ENCODE measurements at regions not wholly inside any gene's neighbourhood (a gene's known extent, or its start where the extent isn't known, plus 50 kb on each side); places are given as distances from the start of the nearest gene placed in this dataset.

DNA sequence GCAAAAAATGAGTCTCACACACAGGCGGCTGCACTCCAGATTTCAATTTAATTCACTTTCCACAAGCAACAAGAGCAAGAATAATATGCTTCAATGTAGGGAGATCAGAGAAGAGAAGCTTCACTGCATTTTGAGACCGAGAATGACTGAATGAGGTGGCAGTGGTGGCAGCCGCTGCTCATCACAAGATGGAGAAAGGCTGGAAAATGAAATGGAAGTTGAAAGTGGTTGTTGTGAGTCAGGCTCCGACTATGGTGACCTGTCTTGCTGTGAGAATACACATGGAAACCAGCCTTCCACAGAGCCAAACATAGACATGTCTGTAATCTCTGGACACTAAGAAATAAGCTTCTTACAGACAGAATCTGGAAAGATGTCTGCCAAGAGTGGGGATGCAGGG, 499.6 kb upstream of the LRRN3 start:
- TF ChIP-seq, protein P1, sequence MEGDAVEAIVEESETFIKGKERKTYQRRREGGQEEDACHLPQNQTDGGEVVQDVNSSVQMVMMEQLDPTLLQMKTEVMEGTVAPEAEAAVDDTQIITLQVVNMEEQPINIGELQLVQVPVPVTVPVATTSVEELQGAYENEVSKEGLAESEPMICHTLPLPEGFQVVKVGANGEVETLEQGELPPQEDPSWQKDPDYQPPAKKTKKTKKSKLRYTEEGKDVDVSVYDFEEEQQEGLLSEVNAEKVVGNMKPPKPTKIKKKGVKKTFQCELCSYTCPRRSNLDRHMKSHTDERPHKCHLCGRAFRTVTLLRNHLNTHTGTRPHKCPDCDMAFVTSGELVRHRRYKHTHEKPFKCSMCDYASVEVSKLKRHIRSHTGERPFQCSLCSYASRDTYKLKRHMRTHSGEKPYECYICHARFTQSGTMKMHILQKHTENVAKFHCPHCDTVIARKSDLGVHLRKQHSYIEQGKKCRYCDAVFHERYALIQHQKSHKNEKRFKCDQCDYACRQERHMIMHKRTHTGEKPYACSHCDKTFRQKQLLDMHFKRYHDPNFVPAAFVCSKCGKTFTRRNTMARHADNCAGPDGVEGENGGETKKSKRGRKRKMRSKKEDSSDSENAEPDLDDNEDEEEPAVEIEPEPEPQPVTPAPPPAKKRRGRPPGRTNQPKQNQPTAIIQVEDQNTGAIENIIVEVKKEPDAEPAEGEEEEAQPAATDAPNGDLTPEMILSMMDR (IDR thresholded peaks at IDR 0.05; ENCODE audit: low read depth, low read length, poor library complexity, severe bottlenecking) = no peak
- no peak for TF ChIP-seq EZH2phosphoT487 (IDR thresholded peaks at IDR 0.05; ENCODE audit: borderline replicate concordance, low read length)
